GM12874 (cell line): ENCODE measurements at regions not wholly inside any gene's neighbourhood (a gene's known extent, or its start where the extent isn't known, plus 50 kb on each side); places are given as distances from the start of the nearest gene placed in this dataset.

Experiments
- CTCF ChIP-seq: IDR thresholded peaks from 2 replicates; pipeline ENCODE4 v1.5.1; 2011; ENCODE audit warnings: low read depth, mild to moderate bottlenecking, control low read depth, low read length, moderate library complexity; ENCODE audit not compliant: insufficient read depth

GRCh38 chr14:101323111-101323510, 238.2 kb upstream of the DIO3 start:
- no peak for TF ChIP-seq CTCF

DNA sequence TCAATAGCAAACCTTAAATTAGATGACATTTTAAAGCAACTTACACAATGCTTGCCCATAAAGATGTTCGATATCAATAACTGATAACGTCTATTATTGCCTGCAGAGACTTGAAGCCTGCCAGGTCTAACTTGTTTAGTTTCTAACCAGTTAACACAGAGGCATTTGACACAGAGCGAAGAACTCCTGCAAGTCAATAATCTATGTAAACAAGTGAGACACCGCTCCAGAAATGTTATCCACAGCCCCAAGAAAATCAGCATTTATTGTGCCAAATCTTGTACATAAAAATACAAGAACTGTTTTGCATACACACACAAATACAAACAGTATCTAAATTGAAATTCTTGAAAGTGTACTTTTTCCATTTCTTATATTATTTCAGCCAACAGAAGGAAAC, 236.0 kb upstream of the DIO3 start:
- no peak for TF ChIP-seq CTCF

GRCh38 chr14:101328412-101329028, 232.8 kb upstream of the DIO3 start:
- no peak for TF ChIP-seq CTCF

GRCh38 chr14:101330416-101331140, 230.7 kb upstream of the DIO3 start:
- TF ChIP-seq CTCF, result no peak

DNA sequence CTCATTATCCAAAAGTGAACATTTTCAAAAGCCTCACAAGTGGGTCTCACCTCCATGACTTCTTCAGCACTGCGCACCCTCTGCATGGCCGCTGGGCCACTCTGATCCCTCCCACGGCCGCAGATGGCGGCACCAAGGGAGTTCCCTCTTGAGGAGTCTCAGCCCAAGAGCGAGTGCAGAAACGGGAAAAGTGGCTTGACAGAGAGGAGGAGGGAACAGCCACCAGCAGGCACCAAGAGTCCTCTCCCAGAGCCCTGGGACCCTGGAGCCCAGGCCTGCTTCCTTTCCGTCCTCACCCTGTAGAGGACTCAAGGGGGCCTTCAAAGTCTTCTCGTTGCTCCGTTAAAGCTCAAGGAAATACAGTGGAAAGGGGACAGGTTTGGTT, 230.2 kb upstream of the DIO3 start:
- TF ChIP-seq CTCF, result no peak

DNA sequence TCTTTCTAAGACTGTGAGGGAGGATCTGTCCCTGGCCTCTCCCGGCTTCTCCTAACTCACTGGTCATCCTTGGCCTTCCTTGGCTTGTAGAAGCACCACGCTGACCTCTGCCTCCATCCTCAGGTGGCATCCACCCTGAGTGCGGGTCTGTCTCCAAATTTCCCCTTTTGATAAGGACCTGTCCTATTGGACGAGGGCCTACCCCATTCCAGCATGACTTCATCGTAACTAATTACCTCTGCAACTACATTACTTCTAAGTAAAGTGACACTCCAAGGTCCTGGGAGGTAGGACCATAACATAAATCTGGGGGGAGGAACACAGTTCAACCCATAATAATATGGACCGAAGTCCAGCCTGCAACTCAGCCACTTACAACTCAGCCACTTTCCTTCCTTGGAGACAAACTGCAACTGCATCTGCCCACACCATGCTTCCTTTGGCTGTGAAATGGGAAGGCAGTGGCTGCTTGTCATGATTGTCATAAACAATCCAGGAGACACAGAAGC, 229.6 kb upstream of the DIO3 start:
- no peak for TF ChIP-seq CTCF

DNA sequence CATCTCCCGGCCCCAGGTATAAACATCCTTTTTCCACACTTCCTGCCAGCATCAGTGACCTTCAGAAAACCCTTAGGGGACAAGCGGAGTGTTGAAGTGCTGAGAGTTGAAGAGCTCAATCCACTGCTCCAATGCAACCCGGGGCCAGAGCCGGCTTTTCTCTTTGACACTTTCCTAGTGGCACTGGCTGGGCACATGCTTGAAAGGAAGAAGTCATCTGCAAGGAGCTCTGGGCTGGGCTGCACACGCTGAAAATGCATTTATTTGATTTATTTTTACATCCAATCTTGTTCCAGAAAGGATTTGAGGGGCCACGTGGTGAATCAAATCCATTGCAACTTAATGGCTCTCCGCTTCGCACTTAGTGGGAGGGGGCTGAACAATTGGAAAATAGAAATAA, 229.0 kb upstream of the DIO3 start:
- TF ChIP-seq CTCF, result no peak
